Astrocyte of the cerebellum (primary cell): ENCODE measurements at regions not wholly inside any gene's neighbourhood (a gene's known extent, or its start where the extent isn't known, plus 50 kb on each side); places are given as distances from the start of the nearest gene placed in this dataset.

Experiments
- DNase-seq: peaks from one replicate; pipeline ENCODE4 v3.0.0-alpha.2; 2011; ENCODE audit warnings: low read depth
- H3K4me3 ChIP-seq: 2 replicates; pipeline ENCODE4 v1.5.1; 2011; ENCODE audit warnings: mild to moderate bottlenecking, low read depth, low read length, moderate library complexity
- CTCF ChIP-seq: IDR thresholded peaks from 2 replicates; pipeline ENCODE4 v1.5.1; 2012; ENCODE audit warnings: low read length, low read depth, moderate library complexity, mild to moderate bottlenecking; ENCODE audit errors: missing control alignments
- in situ Hi-C: cut with HindIII; loops from 2 replicates; pipeline ENCODE4 v1.10.0; 2017; ENCODE audit warnings: low sequenced_read_pairs

GRCh38 chr7:124349443-124349842 is 316.6 kb upstream of the TMEM229A start:
- in situ Hi-C loops: no loop called here
- TF ChIP-seq CTCF: no peak
- no peak for DNase-seq

GRCh38 chr7:124338861-124339260 is 306.0 kb upstream of the TMEM229A start:
- TF ChIP-seq CTCF: no peak
- DNase-seq: no peak
- in situ Hi-C loops: no loop called here

More at GRCh38 chr7:124349443-124349842, 316.6 kb upstream of the TMEM229A start:
- no peak overlapping the region for H3K4me3 ChIP-seq

GRCh38 chr7:124330731-124331407 is 298.0 kb upstream of the TMEM229A start:
- in situ Hi-C loops: no loop called here
- no peak for TF ChIP-seq CTCF

More at GRCh38 chr7:124338861-124339260, 306.0 kb upstream of the TMEM229A start:
- H3K4me3 ChIP-seq: no peak overlapping the region

GRCh38 chr7:124328774-124329173 is 295.9 kb upstream of the TMEM229A start:
- in situ Hi-C loops: no loop called here
- H3K4me3 ChIP-seq: no peak overlapping the region
- DNase-seq: no peak
- no peak for TF ChIP-seq CTCF

More at GRCh38 chr7:124330731-124331407, 298.0 kb upstream of the TMEM229A start:
- DNase-seq: no peak
- no peak overlapping the region for H3K4me3 ChIP-seq

GRCh38 chr7:124324262-124324661 is 291.4 kb upstream of the TMEM229A start:
- no peak overlapping the region for H3K4me3 ChIP-seq
- TF ChIP-seq CTCF: no peak
- in situ Hi-C loops: no loop called here
- DNase-seq: no peak

GRCh38 chr7:124323597-124323996 is 290.7 kb upstream of the TMEM229A start:
- DNase-seq: no peak
- in situ Hi-C loops: no loop called here
- no peak overlapping the region for H3K4me3 ChIP-seq
- TF ChIP-seq CTCF: no peak
